ENCODE measurements at regions not wholly inside any gene's neighbourhood (a gene's known extent, or its start where the extent isn't known, plus 50 kb on each side); places are given as distances from the start of the nearest gene placed in this dataset.
A peak's percentile ranks its signal among the peaks of the same experiment; 100 is the strongest.
"Not testable (repeated sequence)": the region's sequence is repeated elsewhere in the genome, so short reads cannot be mapped to it uniquely, and the experiment has no call there.

DNA sequence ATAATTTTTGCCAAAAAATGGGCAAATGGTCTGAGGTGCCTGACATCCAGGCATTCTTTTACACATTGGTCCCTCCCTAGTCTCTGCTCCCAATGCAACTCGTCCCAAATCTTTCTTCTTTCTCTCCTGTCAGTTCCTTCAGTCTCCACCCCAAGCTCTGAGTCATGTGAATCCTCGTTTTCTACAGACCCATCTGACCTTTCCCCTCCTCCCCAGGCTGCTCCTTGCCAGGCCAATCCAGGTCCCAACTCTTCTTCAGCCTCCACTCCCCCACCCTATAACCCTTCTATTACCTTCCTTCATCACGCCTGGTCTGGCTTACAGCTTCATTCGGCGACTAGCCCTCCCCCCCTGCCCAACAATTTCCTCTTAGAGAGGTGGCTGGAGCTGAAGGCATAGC, 55.3 kb downstream of the BBS10 start:
- Mint-ChIP-seq H3K27ac (peak overlapping the region; percentile 92), H3K36me3 (ENCODE audit: low read depth) (peaks cover 29% of the 10 kb centered on the region), H3K4me3 (peak overlapping the region; percentile 32), H3K4me1 (ENCODE audit: low read depth) (peaks cover 44% of the 10 kb centered on the region)
- H3K27me3 Mint-ChIP-seq (ENCODE audit: insufficient read depth); DNase-seq; H3K9me3 Mint-ChIP-seq: not testable (repeated sequence)

DNA sequence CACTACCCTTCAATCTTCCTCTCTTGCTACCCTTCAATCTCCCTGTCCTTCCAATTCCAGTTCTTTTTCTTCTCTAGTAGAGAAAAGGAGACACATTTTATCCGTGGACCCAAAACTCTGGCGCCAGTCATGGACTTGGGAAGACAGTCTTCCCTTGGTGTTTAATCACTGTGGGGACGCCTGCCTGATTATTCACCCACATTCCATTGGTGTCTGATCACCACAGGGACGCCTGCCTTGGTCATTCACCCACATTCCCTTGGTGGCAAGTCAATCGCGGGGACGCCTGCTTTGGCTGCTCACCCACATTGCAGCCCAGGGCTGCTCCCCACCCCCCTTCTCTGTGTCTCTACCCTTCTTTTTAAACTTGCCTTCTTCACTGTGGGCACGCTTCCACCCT, 55.9 kb downstream of the BBS10 start:
- peak overlapping the region; percentile 92 for H3K27ac Mint-ChIP-seq
- peaks cover 29% of the 10 kb centered on the region for H3K36me3 Mint-ChIP-seq (ENCODE audit: low read depth)
- peak overlapping the region; percentile 32 for H3K4me3 Mint-ChIP-seq

DNA sequence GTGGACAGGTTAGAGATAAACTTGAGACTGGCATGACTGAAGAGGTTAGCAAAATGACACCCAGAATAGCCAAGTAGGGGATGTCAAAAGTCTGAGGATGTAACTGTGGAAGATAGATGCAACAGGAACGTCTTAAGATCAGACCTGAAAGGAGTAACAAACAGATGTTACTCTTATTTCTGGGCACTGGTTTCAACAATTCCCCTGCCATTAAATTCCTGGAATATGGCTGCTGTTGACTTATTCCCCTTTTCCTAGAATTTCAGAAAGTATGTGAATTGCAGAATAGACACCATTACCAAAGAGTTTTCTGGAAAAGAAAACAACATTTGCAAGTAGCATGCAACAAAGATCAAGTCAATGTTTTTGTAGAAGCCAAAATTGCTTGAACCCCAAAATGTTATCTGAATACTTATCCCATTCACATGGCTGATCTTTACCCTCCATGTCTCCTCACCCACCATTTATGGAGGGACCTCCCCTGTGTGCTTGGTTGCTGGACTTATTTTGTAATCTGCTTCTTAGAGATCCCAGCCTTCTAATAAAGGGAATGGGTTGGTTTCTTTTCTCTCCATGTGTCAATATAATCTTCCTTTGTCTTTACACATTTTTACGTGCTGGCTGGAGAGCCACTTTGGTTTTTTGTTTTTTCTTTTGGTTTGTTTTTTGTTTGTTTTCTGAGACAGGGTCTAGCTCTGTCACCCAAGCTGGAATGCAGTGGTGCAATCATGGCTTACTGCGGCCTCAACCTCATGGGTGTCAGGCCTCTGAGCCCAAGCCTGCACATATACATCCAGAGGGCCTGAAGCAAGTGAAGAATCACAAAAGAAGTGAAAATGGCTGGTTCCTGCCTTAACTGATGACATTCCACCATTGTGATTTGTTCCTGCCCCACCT, 57.0 kb downstream of the BBS10 start:
- Mint-ChIP-seq H3K9me3 (peaks cover 8% of the 10 kb centered on the region), H3K4me1 (ENCODE audit: low read depth) (peaks cover 56% of the 10 kb centered on the region), H3K27ac (peak overlapping the region; percentile 92), H3K36me3 (ENCODE audit: low read depth) (peaks cover 32% of the 10 kb centered on the region), H3K4me3 (no peak overlapping the region), H3K27me3 (ENCODE audit: insufficient read depth) (no peaks in the 10 kb centered on the region; the same call in none of the 2 replicates)
- TF ChIP-seq, protein P1, sequence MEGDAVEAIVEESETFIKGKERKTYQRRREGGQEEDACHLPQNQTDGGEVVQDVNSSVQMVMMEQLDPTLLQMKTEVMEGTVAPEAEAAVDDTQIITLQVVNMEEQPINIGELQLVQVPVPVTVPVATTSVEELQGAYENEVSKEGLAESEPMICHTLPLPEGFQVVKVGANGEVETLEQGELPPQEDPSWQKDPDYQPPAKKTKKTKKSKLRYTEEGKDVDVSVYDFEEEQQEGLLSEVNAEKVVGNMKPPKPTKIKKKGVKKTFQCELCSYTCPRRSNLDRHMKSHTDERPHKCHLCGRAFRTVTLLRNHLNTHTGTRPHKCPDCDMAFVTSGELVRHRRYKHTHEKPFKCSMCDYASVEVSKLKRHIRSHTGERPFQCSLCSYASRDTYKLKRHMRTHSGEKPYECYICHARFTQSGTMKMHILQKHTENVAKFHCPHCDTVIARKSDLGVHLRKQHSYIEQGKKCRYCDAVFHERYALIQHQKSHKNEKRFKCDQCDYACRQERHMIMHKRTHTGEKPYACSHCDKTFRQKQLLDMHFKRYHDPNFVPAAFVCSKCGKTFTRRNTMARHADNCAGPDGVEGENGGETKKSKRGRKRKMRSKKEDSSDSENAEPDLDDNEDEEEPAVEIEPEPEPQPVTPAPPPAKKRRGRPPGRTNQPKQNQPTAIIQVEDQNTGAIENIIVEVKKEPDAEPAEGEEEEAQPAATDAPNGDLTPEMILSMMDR (IDR thresholded peaks at IDR 0.05), result no peak
- no peak for DNase-seq

More for the DNA sequence above, 55.9 kb downstream of the BBS10 start:
- peak; percentile 74 for DNase-seq
- peaks cover 49% of the 10 kb centered on the region for H3K4me1 Mint-ChIP-seq (ENCODE audit: low read depth)
- not testable (repeated sequence) for H3K9me3 Mint-ChIP-seq; H3K27me3 Mint-ChIP-seq (ENCODE audit: insufficient read depth)

DNA sequence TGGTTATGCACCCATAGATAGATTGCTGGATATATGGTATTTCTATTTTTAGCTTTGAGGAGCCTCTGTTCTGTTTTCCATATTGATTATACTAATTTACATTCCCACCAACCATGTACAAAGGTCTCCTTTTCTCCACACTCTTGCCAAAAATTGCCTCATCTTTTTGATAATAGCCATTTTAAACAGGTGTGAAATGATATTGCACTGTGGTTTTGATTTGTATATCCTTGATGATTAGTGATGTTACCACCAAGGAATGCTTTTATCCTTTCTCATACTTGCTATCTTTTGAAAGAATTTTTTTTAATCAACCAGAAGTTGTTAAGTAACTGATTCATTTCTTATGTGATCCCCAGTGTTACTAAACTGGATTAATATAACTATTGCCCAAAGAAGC, 60.0 kb downstream of the BBS10 start:
- no peaks in the 10 kb centered on the region; the same call in none of the 2 replicates for H3K27me3 Mint-ChIP-seq (ENCODE audit: insufficient read depth)
- no peak overlapping the region for H3K4me3 Mint-ChIP-seq
- peaks cover 32% of the 10 kb centered on the region for H3K36me3 Mint-ChIP-seq (ENCODE audit: low read depth)
- TF ChIP-seq, protein P1 (IDR thresholded peaks at IDR 0.05), result no peak
- no peak for DNase-seq
- no peak overlapping the region for H3K27ac Mint-ChIP-seq
- peaks cover 82% of the 10 kb centered on the region for H3K4me1 Mint-ChIP-seq (ENCODE audit: low read depth)
- H3K9me3 Mint-ChIP-seq, result peaks cover 8% of the 10 kb centered on the region

DNA sequence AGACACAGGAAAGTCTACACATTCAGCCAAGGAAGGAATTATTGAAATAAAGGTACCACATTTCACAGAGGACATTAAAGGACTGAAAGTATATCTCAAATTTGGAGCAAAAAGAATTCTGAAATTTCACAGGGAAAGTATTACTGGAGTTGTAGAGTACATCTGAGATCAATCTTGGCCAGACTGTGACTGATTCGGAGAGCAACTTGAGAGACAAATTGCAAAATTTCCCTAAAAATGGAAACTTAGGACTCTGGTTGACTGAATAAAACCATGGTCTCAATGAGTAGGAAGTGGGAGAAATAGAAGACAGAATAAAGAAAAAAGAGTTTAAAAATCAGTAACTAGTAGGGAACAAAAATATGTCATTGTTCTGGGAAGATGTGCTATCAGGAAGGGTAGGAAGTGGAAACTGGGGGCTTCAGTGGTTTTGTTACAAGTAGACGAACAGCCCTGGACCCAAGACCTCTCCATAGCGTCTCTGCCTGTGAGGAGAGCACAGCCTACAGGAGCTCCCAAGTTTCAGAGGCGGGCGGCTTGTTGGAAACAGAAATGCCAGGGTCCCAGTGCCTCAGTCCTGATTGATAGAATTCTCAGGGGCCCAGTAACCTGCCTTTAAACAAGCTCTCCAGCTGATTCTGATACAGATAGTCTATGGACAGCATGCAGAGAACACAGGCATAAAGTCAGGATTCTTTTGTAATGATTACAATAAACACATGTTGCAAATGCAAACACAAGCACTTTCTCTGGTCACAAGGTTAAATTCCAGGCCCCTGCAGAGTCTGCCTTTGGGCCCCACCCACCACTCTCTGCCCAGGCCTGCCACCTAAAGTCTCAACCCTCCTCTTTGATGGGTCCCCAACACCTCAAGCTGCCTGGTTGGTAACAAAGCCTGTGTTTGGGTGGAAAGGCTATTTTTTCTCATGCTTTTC, 63.1 kb downstream of the BBS10 start:
- Mint-ChIP-seq H3K4me1 (ENCODE audit: low read depth) (peaks cover 60% of the 10 kb centered on the region), H3K36me3 (ENCODE audit: low read depth) (peaks cover 17% of the 10 kb centered on the region), H3K9me3 (no peaks in the 10 kb centered on the region), H3K27me3 (ENCODE audit: insufficient read depth) (no peaks in the 10 kb centered on the region; the same call in 1 of the 2 replicates), H3K27ac (peak overlapping the region; percentile 60), H3K4me3 (peak overlapping the region; percentile 6; the same call in 1 of the 2 replicates)
- TF ChIP-seq, protein P1 (IDR thresholded peaks at IDR 0.05), result no peak
- DNase-seq, result peak; percentile 35

DNA sequence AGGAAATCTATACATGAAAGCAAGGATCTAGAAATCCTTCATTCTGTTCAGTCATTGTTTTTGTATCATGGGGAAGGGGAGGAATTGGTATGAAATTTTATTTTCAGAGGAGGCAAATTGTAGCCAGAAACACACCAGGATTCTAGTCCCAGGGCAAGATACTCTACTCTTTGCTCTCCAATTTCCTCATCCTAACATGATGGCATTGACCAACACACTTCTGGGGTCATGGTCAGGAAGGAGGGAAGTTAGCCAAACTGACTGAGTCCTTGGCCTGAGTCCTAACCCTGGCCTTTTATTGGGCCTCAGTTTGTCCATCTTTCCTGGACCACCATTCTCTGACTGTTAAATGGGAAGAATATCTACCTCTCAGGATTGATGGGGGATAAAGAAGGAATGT, 65.5 kb downstream of the BBS10 start:
- TF ChIP-seq, protein P1 (IDR thresholded peaks at IDR 0.05), result no peak
- H3K27me3 Mint-ChIP-seq (ENCODE audit: insufficient read depth), result no peaks in the 10 kb centered on the region; the same call in 1 of the 2 replicates
- H3K36me3 Mint-ChIP-seq (ENCODE audit: low read depth), result peaks cover 17% of the 10 kb centered on the region
- H3K27ac Mint-ChIP-seq, result no peak overlapping the region
- DNase-seq, result no peak
- no peak overlapping the region for H3K4me3 Mint-ChIP-seq
- H3K9me3 Mint-ChIP-seq, result no peaks in the 10 kb centered on the region
- H3K4me1 Mint-ChIP-seq (ENCODE audit: low read depth), result peaks cover 57% of the 10 kb centered on the region

Measured in HFFc6 (cell line).